HEK293T (cell line): ENCODE measurements at regions not wholly inside any gene's neighbourhood (a gene's known extent, or its start where the extent isn't known, plus 50 kb on each side); places are given as distances from the start of the nearest gene placed in this dataset.

Source experiments
- CTCF ChIA-PET: fragments of 350-600 bp; formaldehyde crosslinking; extraction: SDS; loops from one replicate; lab custom pipeline; 2021; ENCODE audit warnings: antibody characterized with exemption, inconsistent platforms; lab: Yijun Ruan, JAX
- POLR2A ChIA-PET: fragments of 350-600 bp; formaldehyde crosslinking; extraction: SDS; loops from one replicate; lab custom pipeline; 2020; ENCODE audit warnings: antibody characterized with exemption, inconsistent platforms; lab: Yijun Ruan, JAX
- DNase-seq: peaks from one replicate; pipeline ENCODE4 v3.0.0; 2012; ENCODE audit warnings: mixed read lengths; ENCODE audit errors: extremely low spot score
- ARNT ChIP-seq: fragments of 450-650 bp; IDR thresholded peaks from 2 replicates; pipeline ENCODE4 v1.6.1; 2017; ENCODE audit warnings: mild to moderate bottlenecking
- BHLHE40 ChIP-seq: fragments of 450-650 bp; IDR thresholded peaks from 2 replicates; pipeline ENCODE4 v1.6.1; 2016; ENCODE audit warnings: mild to moderate bottlenecking, moderate library complexity, borderline replicate concordance
- CTBP1 ChIP-seq: fragments of 450-650 bp; IDR thresholded peaks from 2 replicates; pipeline ENCODE4 v1.6.1; 2016; ENCODE audit warnings: borderline replicate concordance
- ELF4 ChIP-seq: fragments of 450-650 bp; IDR thresholded peaks from 2 replicates; pipeline ENCODE4 v1.6.1; 2017; ENCODE audit warnings: antibody characterized with exemption
- FOXA1 ChIP-seq: fragments of 450-650 bp; IDR thresholded peaks from 2 replicates; pipeline ENCODE4 v1.6.1; 2016; ENCODE audit warnings: mild to moderate bottlenecking
- FOXK2 ChIP-seq: fragments of 450-650 bp; IDR thresholded peaks from 2 replicates; pipeline ENCODE4 v1.6.1; 2016; ENCODE audit warnings: mild to moderate bottlenecking
- FOXM1 ChIP-seq: fragments of 450-650 bp; IDR thresholded peaks from 2 replicates; pipeline ENCODE4 v1.6.1; 2017; ENCODE audit warnings: mild to moderate bottlenecking, borderline replicate concordance
- HDGF ChIP-seq: fragments of 450-650 bp; IDR thresholded peaks from 2 replicates; pipeline ENCODE4 v1.6.1; 2017; ENCODE audit warnings: antibody characterized with exemption, borderline replicate concordance
- L3MBTL2 ChIP-seq: fragments of 450-650 bp; conservative IDR thresholded peaks from 2 replicates; pipeline ENCODE4 v1.6.1; 2016; ENCODE audit warnings: mild to moderate bottlenecking
- LEF1 ChIP-seq: fragments of 450-650 bp; IDR thresholded peaks from 2 replicates; pipeline ENCODE4 v1.6.1; 2017; ENCODE audit warnings: mild to moderate bottlenecking, borderline replicate concordance
- NFRKB ChIP-seq: fragments of 450-650 bp; IDR thresholded peaks from 2 replicates; pipeline ENCODE4 v1.6.1; 2016; ENCODE audit warnings: mild to moderate bottlenecking, moderate library complexity
- SP1 ChIP-seq: fragments of 450-650 bp; IDR thresholded peaks from 2 replicates; pipeline ENCODE4 v1.6.1; 2017
- SUZ12 ChIP-seq: fragments of 450-650 bp; IDR thresholded peaks from 2 replicates; pipeline ENCODE4 v1.6.1; 2016; ENCODE audit warnings: mild to moderate bottlenecking
- TARDBP ChIP-seq: fragments of 450-650 bp; IDR thresholded peaks from 2 replicates; pipeline ENCODE4 v1.6.1; 2016
- ZNF384 ChIP-seq: fragments of 450-650 bp; IDR thresholded peaks from 2 replicates; pipeline ENCODE4 v1.6.1; 2016
- TF ChIP-seq, protein P1 (sequence below): fragments of 450-650 bp; IDR thresholded peaks from 2 replicates; pipeline ENCODE4 v1.6.1; 2016

DNA sequence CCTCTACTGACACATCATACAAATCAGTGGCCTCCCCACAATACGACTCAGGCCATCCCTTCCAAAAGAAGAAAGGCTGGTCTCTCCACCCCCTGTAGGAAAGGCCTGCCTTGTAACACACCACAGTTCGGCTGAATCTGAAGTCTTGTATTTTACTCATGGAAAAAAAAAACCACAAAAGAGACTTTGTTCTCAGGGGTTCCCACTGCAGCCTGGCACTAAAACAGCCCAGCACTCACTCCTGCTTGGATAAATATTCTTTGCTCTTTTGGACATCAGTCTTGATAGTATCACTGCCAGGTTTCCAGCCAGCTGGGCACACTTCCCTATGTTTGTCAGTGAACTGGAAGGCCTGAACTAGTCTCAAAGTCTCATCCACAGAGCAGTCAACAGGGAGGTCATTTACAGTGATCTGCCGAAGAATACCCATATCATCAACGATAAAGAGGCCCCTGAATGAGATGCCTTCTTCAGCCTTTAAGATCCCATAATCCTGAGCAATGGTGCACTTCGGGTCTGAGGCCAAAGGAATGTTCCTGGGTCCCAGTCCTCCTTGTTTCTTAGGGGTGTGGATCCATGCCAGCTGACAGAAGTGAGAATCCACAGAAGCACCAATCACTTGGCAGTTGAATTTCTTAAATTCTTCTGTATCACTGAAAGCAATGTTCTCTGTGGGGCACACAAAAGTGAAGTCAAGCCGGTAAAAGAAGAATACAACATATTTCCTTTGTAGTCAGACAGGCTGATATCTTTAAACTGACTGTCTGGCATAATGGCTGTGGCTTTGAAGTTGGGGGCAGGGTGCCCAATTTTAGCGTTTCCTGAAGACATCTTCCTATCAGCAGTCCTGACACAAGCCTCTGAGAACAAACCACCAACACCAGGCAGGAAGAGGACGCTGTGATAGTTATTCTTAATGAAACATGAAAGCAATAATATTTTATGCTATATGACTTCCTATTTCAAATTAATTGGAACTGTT, 198.1 kb downstream of the LURAP1L start:
- ChIA-PET CTCF (no interaction called here), POLR2A (no interaction called here)
- no peak for DNase-seq
- TF ChIP-seq, protein P1, sequence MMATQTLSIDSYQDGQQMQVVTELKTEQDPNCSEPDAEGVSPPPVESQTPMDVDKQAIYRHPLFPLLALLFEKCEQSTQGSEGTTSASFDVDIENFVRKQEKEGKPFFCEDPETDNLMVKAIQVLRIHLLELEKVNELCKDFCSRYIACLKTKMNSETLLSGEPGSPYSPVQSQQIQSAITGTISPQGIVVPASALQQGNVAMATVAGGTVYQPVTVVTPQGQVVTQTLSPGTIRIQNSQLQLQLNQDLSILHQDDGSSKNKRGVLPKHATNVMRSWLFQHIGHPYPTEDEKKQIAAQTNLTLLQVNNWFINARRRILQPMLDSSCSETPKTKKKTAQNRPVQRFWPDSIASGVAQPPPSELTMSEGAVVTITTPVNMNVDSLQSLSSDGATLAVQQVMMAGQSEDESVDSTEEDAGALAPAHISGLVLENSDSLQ = no peak
- TF ChIP-seq NFRKB = no peak
- TF ChIP-seq LEF1 = no peak
- no peak for TF ChIP-seq HDGF
- TF ChIP-seq L3MBTL2 = no peak
- no peak for TF ChIP-seq TARDBP
- TF ChIP-seq SP1 = no peak
- no peak for TF ChIP-seq SUZ12

GRCh38 chr9:12973710-12974109, 198.9 kb downstream of the LURAP1L start:
- no peak for TF ChIP-seq TARDBP
- no peak for TF ChIP-seq L3MBTL2
- TF ChIP-seq ELF4 = no peak
- no peak for TF ChIP-seq CTBP1
- TF ChIP-seq FOXK2 = no peak
- TF ChIP-seq SUZ12 = no peak
- TF ChIP-seq FOXM1 = no peak
- no peak for TF ChIP-seq FOXA1
- no peak for TF ChIP-seq BHLHE40
- no peak for TF ChIP-seq LEF1
- CTCF ChIA-PET = no interaction called here
- DNase-seq = no peak
- POLR2A ChIA-PET = no interaction called here

GRCh38 chr9:12974671-12975070, 199.9 kb downstream of the LURAP1L start:
- CTCF ChIA-PET = no interaction called here
- POLR2A ChIA-PET = no interaction called here
- no peak for DNase-seq
- TF ChIP-seq CTBP1 (no peak), TARDBP (no peak), LEF1 (no peak)

DNA sequence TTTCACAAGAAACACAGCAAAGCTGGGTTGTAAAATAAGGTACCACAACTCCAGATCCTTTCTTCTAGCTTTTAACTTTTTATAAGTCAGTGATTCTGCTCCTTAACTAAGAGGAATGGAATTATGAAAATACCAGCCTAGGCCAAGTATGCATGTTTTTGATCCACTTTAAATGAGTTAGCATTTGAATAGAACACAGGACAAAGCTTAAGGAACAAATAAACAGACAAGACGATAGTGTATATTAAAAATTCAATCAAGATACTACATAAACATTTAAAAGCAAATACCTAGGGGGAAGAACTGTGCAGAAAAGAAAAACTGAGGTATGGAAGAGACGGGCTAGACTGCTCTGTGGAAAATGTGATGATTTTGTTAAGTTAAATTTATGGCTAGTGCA, 200.7 kb downstream of the LURAP1L start:
- DNase-seq = no peak
- TF ChIP-seq CTBP1 = no peak
- ChIA-PET POLR2A (no interaction called here), CTCF (no interaction called here)

GRCh38 chr9:12980085-12980851, 205.4 kb downstream of the LURAP1L start:
- no peak for TF ChIP-seq HDGF
- TF ChIP-seq TARDBP = no peak
- no peak for TF ChIP-seq FOXA1
- no peak for TF ChIP-seq FOXK2
- TF ChIP-seq, protein P1 = no peak
- no peak for TF ChIP-seq ELF4
- no peak for TF ChIP-seq ARNT
- TF ChIP-seq CTBP1 = no peak
- no peak for TF ChIP-seq NFRKB
- no peak for TF ChIP-seq SUZ12
- no peak for TF ChIP-seq SP1
- TF ChIP-seq ZNF384 = no peak
- TF ChIP-seq LEF1 = no peak
- no peak for DNase-seq
- CTCF ChIA-PET = no interaction called here
- POLR2A ChIA-PET = no interaction called here

DNA sequence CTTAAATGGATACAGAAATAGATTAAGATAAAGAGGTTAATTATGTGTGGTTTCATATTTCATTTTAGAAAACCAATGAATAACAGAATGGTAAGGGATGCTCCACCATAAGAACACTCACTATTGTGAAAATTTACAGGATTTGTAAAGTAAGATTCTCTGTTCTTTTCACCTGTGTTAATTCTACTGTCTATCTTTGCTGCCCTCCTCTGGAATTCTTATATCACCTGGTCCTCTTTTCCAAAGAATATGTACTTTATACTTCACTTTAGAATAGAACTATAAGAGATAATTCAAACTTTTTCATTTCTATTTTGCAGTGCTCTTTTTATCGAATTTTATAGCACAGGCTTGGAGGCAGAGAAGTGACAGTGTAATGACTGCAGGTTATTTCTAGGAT, 213.4 kb downstream of the LURAP1L start:
- TF ChIP-seq FOXM1 = no peak
- no peak for TF ChIP-seq BHLHE40
- TF ChIP-seq TARDBP = no peak
- TF ChIP-seq FOXK2 = no peak
- no peak for TF ChIP-seq LEF1
- no peak for TF ChIP-seq SUZ12
- no peak for TF ChIP-seq L3MBTL2
- no peak for TF ChIP-seq NFRKB
- DNase-seq = no peak
- CTCF ChIA-PET = no interaction called here
- POLR2A ChIA-PET = no interaction called here

DNA sequence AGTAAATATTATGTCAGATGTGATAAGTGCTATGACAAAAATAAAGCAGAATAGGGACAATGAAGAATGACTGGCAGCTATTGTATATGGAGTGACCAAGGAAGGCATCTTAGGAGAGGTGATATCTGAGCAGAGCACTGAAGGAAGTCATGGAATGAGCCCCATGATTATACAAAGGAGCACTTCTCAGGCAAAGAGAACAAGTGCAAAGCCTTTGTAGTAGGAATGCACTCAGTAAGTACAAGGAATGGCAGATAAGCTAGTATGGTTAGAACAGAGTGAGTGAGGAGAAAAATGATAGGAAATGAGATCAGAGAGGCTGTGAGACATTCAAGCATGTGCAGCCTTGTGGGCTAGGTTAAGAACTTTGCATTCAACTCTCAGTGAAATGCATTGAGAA, 214.8 kb downstream of the LURAP1L start:
- POLR2A ChIA-PET = no interaction called here

More for the DNA sequence above, 214.8 kb downstream of the LURAP1L start:
- TF ChIP-seq ARNT (no peak), TARDBP (no peak), FOXK2 (no peak), ELF4 (no peak), NFRKB (no peak), BHLHE40 (no peak), SP1 (no peak), LEF1 (no peak), L3MBTL2 (no peak), HDGF (no peak), CTBP1 (no peak), FOXM1 (no peak), SUZ12 (no peak), ZNF384 (no peak), FOXA1 (no peak)
- TF ChIP-seq, protein P1 = no peak
- no peak for DNase-seq
- CTCF ChIA-PET = interaction anchor here (0.7 kb wide), 1 partner anchor 101 kb away, joined by 4 read pairs; no protein-coding TSS in a partner anchor
